NCI-H2107 treated with DMSO at 0.1 percent for 48 hours (cell line): ENCODE measurements at regions not wholly inside any gene's neighbourhood (a gene's known extent, or its start where the extent isn't known, plus 50 kb on each side); places are given as distances from the start of the nearest gene placed in this dataset.
"Not testable (repeated sequence)": the region's sequence is repeated elsewhere in the genome, so short reads cannot be mapped to it uniquely, and the experiment has no call there.

ENCODE experiments used
- DNase-seq: peaks from one replicate; lab custom pipeline; 2025; ENCODE audit not compliant: unreplicated experiment; lab: John Stamatoyannopoulos, UW

DNA sequence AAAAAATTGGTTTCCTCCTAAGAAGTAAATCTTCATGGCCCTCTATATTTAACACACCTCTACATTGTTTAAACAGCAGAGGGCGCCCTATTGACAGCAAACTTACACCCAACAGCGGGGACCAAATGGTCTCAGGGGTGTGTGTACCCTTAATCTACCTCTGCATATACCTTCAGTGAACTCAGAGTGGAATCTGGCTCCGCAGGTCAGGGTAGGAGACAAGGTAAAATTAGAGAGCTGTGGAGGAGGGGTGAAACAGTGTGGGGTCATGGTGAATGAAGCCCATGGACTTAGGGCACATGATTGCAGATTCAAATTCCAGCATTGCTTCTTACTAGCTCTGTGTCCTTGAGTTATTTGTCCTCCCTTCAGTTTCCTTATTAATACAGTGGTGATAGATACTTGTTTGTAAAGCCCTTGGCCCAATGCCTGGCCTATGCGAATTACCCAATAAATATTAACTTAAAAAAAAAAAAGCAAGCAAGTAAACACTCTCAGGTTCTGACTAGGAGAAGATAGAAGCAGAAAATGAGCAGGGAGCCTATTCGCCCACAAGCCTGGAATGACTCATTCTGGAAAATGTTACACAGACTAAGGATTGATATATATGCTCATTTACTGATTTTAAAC is 122.9 kb downstream of the CAVIN4 start:
- peak; percentile 20 for DNase-seq

- DNase-seq: peak; percentile 55
These were observed 136.7 kb downstream of the CAVIN4 start for GRCh38 chr9:100714372-100715099.

DNA sequence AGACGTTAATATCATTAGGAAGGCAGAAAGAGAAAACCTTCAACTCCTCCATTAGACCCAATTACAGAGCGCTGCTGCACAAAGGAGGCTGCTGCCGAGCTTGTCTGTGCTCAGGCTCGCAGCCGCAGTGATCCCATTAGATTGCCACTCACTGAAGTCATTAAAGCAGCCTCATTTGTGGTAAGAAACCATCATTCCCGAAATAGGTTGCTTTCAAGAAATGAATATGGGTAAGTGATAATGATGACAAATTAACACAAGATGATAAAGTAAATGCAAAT is 137.2 kb downstream of the CAVIN4 start:
- no peak for DNase-seq

DNA sequence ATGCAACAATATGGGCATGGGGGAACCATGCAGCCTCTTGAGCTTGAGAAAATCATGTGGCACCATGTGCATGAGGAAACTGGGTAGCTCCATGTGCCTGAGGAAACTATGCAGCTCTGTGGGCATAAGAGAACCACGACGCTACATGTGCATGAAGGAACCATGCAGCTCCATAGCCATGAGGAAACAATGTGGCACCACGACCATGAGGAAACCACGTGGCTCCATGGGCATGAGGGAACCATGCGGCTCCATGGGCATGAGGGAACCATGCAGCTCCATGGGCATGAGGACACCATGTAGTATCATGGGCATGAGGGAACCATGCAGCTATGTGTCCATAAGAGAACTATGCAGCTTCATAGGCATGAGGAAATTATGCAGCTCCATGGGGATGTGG is 140.8 kb downstream of the CAVIN4 start:
- no peak for DNase-seq

DNA sequence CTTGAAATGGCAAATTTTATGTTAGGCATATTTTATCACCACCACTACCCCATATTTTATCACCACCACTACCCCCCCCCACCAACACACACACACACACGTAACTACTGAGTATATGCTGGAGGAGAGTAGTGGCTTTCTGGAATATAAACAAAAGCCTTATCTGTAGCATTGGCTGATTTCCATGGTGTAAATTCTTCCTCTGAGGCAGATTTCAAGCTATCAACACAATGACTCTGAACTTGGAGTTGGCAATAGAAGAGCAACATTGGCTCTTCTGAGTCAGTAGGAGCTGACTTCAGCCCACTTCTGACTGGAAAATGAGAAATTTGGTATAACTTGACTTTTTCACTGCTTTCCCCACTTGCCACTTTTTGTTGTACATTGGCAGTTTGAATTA is 143.0 kb downstream of the CAVIN4 start:
- no peak for DNase-seq

- no peak for DNase-seq
These were observed 147.0 kb downstream of the CAVIN4 start for GRCh38 chr9:100724886-100725285.

DNA sequence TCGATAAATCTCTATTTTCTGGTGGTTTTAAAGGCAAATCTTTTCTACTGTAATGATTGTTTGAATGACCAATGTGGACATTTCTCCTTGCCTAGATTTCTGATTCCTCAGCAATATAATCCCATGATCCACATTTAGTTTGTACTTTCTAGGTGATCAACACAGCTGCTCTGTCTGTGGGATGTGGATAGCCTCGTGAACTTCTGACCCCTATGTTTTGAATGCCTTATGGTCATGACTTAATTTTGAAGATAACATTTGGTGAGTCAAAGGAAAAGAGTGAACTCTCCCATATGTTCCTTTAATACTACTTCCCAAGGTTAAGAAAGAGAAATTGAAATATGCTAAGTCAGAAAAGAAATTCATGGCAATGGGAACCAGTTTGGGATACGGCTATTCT is 147.5 kb downstream of the CAVIN4 start:
- DNase-seq: no peak

GRCh38 chr9:100729336-100729895 is 151.5 kb downstream of the CAVIN4 start:
- no peak for DNase-seq

DNA sequence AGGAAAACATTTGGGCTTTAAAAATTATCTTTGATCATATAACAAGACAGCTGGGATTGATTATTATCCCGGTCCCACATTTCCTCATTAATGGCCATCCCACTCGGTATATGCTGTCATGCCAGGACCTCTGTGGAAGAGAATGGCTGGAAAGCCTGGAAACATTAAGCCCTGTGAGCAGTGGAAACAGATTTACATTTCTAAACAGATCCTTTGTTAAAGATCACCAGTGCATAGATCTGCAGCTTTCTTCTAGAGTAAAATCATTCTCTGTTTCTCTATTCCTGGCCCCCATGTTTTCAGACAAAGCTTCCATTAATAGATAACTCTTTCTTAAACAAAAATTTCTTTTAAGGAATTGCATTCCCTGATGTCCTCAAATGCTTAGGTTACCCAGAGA is 152.2 kb downstream of the CAVIN4 start:
- DNase-seq: no peak

DNA sequence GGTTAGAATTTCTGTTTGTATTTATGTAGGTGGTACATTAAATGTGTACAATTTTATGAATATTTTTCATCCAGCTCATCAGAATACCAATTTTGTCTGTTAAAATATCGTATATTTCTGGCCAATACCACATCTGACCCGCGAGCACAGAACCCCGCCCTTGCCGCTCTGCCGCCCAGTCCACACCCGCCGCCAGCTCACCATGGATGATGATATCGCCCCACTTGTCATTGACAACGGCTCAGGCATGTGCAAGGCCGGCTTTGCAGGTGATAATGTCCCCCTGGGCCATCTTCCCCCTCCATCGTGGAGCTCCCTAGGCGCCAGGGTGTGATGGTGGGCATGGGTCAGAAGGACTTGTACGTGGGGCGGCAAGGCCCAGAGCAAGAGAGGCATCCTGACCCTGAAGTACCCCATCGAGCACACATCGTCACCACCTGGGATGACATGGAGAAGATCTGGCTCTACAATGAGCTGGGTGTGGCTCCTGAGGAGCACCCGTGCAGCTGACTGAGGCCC is 153.2 kb downstream of the CAVIN4 start:
- DNase-seq: no peak

DNA sequence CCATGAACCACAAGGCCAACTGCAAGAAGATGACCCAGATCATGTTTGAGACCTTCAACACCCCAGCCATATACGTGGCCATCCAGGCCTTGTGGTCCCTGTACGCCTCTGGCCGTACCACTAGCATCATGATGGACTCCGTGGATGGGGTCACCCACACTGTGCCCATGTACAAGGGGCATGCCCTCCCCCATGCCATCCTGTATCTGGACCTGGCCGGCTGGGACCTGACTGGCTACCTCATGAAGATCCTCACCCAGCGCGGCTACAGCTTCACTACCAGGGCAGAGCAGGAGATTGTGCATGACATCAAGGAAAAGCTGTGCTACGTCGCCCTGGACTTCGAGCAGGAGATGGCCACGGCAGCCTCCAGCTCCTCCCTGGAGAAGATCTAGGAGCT is 153.7 kb downstream of the CAVIN4 start:
- no peak for DNase-seq

GRCh38 chr9:100739208-100739607 is 161.3 kb downstream of the CAVIN4 start:
- DNase-seq: no peak

DNA sequence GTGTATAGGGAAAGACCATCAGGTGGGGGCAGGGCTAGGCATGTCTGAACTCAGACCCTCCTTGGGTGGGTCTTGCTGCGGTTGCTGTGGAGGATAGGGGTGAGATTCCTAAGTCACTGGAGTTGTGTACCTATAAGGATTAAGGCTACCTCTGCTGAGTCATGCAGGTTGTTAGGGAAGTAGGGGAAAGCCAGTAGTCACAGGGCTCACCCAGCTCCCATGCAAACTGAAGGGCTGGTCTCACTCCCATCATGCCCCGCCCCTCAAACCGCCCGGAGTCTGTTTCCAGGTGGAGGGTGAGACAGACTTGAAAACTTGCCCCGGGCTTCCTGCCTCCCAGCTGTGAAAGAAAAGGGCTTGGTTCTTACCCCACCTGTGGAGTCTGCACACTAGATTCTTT is 161.8 kb downstream of the CAVIN4 start:
- no peak for DNase-seq

- not testable (repeated sequence) for DNase-seq
These were observed 171.1 kb downstream of the CAVIN4 start for GRCh38 chr9:100748930-100749329.

- DNase-seq: peak; percentile 33
These were observed 178.3 kb downstream of the CAVIN4 start for GRCh38 chr9:100756217-100756616.

GRCh38 chr9:100759215-100759614 is 181.3 kb downstream of the CAVIN4 start:
- no peak for DNase-seq

DNA sequence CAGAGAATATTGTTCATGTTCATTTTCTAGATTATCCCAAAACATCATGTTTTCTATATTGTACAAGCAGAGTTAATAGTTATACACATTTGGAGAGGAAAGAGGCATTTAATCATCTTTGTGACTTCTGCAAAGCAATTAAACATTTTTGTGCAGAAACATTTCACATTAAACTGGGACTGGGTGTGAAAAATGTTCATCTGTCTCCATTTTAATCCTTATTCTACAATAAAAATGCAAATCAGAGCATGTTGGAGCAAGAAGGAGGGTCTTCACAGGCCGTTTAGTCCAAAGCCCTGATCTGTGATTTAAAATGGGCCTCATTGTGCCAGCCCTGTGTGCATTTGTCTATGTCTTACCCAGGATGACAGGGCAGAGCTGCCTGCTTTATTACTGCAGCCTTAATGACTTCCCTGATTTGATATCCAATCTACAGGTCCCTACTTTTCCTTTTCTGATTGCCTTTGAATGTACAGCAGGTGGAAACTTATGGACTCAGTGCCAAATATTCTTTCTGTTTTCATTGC is 183.5 kb downstream of the CAVIN4 start:
- no peak for DNase-seq

DNA sequence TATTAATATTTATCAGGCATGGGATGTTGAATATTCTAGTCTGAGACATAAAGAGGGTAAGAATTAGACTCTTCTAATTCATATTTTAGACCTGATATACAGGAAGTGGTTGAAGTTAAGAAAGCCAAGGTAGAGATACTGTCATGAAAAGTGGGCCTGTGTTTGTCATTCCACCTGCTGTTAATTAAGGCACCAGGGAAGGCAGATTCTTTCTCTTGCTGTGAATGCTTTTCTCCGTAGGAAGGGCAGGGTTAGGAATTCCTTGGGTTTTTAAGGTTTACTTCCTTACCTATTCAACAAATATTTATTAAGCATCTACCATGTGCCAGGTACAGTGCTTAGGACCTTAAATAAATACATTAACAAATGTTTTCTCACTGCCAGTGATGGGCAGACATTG is 196.4 kb downstream of the CAVIN4 start:
- DNase-seq: no peak

GRCh38 chr9:100774962-100775361 is 197.1 kb downstream of the CAVIN4 start:
- no peak for DNase-seq

- DNase-seq: no peak
These were observed 198.0 kb downstream of the CAVIN4 start for GRCh38 chr9:100775912-100776311.

DNA sequence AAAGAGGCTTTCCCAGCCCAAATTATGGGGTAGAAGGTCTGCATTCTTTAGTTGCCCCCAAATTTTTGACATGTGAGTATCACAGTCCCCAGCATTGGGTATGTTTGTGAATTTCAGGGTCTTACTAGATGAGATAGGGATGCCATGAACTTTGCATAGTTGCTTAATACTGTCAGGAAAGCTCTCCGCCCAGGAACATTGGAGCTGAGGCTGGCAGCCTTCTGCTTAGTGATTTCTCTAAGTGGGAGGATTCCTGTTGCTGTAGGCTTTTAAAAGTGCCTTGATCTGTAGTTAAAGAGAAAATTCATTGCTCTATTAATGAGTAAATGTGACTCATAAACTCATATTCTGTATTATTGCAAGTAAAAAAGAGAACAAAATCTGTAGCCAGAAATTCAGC is 206.9 kb downstream of the CAVIN4 start:
- DNase-seq: no peak

DNA sequence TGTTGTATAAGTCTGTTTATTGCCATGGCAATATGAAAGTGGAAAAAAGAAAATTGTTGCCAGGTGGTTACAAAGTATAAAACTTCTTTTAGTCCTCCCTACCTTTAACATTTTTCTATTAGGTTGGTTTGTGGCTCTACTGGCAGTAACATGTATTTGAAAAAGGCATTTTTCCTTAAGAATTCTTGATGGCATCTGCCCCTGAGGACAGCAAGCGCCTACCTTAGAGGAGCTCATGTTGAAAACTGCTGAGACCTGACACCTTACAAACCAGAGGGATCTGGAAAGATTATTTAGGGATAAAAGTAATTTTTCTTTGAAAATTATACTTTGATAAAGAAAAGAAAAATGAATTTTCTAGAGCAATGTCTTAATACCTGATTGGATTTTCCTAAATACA is 208.1 kb downstream of the CAVIN4 start:
- DNase-seq: no peak
